Left cardiac atrium (tissue), 4 donors: ENCODE measurements at regions not wholly inside any gene's neighbourhood (a gene's known extent, or its start where the extent isn't known, plus 50 kb on each side); places are given as distances from the start of the nearest gene placed in this dataset.

Experiments
- ATAC-seq, 2 donors: fragments of 200-7000 bp; cut with Tn5 transposase; one replicate each; pipeline ENCODE4 v1.9.1; 2020; ENCODE audit warnings: mild to moderate bottlenecking in 2 of 2, moderate library complexity in 2 of 2
- DNase-seq: peaks from one replicate; pipeline ENCODE4 v3.0.0-alpha.2; 2020
- intact Hi-C, 2 donors: fragments of 100-400 bp; cut with DNase I; formaldehyde crosslinking; loops; one replicate each; pipeline versions ENCODE4 v1.14.1 to v1.15.1; 2022 to 2023
- donor health status: DM: no; HTN: yes; CAD: no.
- donor health status: DM: no; HTN: yes; CAD: no; lungs with severe emphysema.
- donor health status: DM: yes; HTN: yes; CAD: no.
- donor health status: Dilated cardiomyopathy.

DNA sequence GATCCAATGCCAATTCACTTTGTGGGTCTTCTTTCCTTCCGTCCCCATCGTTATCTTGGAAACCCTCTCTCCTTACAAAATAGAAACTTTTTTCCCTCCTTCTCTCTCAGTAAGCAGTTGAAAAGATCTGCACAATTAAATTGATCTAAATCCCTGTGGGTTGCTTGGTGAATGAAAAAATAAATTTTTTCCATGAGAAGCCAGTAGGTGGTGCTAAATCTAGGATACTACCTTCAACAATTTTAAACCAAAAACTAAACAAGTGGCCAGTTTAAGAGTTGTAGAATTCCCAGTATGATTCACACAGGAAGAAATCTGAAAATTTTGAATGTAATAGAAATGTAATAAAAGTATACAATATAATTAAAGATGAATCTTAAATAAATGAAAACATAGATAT, 990.3 kb upstream of the ZNF722 start:
- no peak for ATAC-seq
- intact Hi-C loops: loop anchor here in 1 of 2 donors (5.0 kb wide), 1 partner anchor 1609 kb away; no protein-coding TSS in a partner anchor
- DNase-seq: no peak

- intact Hi-C loops: loop anchor here (5.0 to 10.0 kb wide), 2 partner anchors 1608 to 1615 kb away; no protein-coding TSS in a partner anchor
- DNase-seq (no peak), ATAC-seq (no peak)
Measured at GRCh38 chr7:63009771-63010170, 988.9 kb upstream of the ZNF722 start.

GRCh38 chr7:63012633-63013183, 985.9 kb upstream of the ZNF722 start:
- intact Hi-C loops: loop anchor here in 1 of 2 donors (10.0 kb wide), 1 partner anchor 1612 kb away; no protein-coding TSS in a partner anchor
- ATAC-seq (no peak), DNase-seq (no peak)

- ATAC-seq (no peak), DNase-seq (no peak)
- intact Hi-C loops: loop anchor here in 1 of 2 donors (10.0 kb wide), 1 partner anchor 1610 kb away; no protein-coding TSS in a partner anchor
Measured at GRCh38 chr7:63014792-63015191, 983.9 kb upstream of the ZNF722 start.

GRCh38 chr7:63023182-63023787, 975.4 kb upstream of the ZNF722 start:
- intact Hi-C loops: no loop called here
- DNase-seq: no peak
- ATAC-seq: no peak

- DNase-seq (no peak), ATAC-seq (no peak)
- intact Hi-C loops: no loop called here
Measured at GRCh38 chr7:63024446-63024845, 974.2 kb upstream of the ZNF722 start.

DNA sequence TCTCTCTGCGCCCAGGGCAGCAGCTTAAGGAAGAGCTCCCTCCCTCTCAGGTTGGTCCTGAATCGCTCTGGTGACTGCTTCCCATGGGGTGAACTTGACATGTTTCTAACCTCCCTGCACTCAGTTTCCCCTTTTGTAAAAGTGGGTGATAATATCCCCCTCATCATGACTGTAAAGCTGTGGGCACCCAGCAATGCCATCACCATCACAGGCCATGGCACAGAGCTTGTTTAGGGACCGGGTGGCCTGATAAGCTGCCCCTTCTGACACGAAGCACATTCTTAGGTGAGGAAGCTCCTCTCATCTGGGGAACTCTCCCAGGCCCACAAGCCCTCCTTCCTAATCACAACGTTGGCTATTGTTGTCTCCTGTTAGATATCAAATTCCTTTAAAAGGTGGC, 972.8 kb upstream of the ZNF722 start:
- DNase-seq (no peak), ATAC-seq (no peak)
- intact Hi-C loops: no loop called here

DNA sequence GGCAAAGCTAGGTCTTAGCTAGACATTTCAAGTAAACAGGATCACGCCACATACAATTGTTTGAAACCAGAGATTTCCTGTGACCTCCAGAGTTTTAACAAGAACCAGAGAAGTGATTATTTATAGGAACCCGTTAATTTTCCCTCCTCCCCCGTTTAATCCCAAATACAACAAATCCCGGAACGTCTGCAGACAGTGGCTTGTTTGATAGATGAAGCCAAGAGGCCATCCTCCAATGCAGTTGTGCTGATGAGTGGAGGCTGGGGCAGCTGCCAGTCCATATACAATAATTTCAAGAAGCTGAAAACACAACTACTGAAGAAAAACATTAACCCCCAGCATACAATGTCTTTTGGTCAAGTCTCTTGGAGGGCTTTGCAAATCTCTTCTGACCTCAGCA, 971.6 kb upstream of the ZNF722 start:
- no peak for DNase-seq
- no peak for ATAC-seq
- intact Hi-C loops: no loop called here

GRCh38 chr7:63028376-63029206, 970.1 kb upstream of the ZNF722 start:
- intact Hi-C loops: no loop called here

GRCh38 chr7:63029207-63029522, 969.5 kb upstream of the ZNF722 start:
- ATAC-seq (no peak), DNase-seq (no peak)
- intact Hi-C loops: no loop called here

More at GRCh38 chr7:63028376-63029206, 970.1 kb upstream of the ZNF722 start:
- DNase-seq (no peak), ATAC-seq (no peak)

DNA sequence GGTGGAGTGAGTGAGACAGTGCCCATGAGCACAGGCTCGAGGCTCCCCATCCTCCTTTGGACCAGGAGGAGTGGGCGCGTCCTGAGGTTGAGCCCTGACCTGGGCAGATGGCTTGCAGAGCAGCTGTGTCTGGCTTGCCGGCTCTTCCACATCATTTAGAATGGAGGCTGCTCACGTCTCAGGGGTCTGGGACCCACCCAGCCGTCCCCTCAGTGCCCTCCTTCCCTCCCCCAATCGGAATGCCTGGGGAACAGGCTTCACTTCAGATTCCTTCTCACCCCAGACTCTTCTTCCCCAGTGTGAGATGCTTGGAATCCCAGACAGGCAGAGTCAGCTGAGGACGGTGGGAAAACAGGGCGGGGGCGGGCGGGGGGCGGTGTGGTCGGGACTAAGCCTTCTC, 968.6 kb upstream of the ZNF722 start:
- no peak for ATAC-seq
- intact Hi-C loops: no loop called here
- DNase-seq: no peak

DNA sequence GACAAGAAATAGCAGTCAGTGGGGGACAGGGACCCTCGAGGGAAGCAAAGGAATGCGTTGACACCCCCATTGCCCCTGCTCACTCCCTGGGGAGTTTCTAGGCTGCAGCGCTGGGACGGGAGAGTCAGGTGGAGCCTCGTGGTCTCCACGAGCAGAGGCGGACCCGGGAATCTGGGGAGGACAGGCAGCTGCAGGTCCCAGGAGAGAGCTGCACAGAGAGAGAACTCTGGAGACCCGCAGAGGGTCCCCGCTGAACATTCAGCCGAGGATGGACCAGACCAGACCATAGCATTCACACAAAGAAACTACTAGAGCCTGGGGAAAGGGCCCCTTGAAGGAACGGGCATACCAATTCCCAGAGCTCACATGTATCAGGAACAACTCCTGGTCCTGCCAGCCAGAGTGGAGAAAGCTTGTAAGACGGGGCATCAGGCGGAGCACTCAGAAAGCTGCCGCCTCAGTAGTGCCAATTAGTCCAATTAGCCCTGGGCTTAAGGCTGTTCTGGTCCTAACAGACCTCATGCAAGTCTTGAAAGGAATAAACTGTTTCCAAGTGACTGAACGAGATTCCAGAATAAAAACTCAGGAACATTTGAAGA, 966.7 kb upstream of the ZNF722 start:
- intact Hi-C loops: no loop called here
- ATAC-seq (no peak), DNase-seq (no peak)

DNA sequence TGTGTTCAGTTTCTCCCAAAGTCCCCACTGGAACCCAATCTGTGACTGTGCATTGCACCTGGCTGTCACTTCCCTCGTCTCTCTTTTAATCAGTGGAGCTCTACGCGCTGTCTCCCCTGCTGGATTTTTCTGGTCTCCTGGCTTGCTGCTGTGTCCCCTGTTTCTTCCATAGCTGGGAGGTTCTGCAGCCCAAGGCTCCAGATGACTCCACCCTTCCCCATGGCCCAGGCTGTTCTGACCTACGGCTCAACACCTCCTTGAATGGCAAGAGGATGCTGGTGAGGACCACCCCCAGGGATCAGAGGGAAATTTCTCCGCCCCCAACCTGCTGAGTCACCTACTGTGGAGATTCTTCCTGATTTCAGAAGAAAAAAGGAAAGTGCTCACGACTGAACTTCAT, 961.4 kb upstream of the ZNF722 start:
- ATAC-seq (no peak), DNase-seq (no peak)
- intact Hi-C loops: no loop called here

- no peak for DNase-seq
- intact Hi-C loops: no loop called here
- no peak for ATAC-seq
Measured at GRCh38 chr7:63038987-63039386, 959.7 kb upstream of the ZNF722 start.

DNA sequence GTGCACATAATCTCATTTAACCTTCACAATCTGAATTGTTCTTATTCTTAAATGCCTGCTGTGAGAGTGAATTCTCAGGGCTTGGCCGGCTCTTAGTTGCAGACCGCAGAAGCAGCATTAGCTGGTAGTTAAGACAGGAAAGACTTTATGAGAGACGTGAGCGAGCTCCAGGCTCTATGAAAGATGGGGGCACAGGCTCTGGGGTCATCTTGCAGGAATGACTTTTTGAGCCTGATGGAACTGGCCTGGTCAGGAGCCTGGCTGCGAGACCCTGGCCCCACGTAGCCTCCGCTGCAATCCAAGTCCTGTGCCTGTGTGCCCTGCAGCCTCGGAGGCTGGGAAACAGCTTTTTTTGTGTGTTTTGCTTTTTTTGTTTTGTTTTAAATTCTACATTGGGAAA, 958.8 kb upstream of the ZNF722 start:
- intact Hi-C loops: no loop called here
- no peak for DNase-seq
- ATAC-seq: no peak

DNA sequence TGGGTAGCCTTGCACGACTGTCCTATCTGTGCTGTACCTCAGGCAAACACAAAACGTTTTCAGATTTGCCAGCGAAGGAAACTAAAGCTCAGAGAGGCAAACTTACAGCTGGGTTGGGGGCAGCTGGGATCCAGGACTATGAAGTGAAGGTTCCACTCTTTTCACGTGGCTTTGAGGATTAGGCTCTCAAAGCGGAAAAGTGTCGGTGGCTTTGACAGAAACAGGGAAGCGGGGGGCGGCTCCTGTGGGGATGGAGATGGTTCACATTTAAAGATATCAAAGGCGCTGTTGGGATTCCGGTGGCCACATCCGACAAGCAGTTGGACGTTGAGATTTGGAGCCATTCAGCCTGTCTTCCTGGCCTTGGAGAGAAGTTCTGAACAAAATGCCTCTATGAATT, 958.3 kb upstream of the ZNF722 start:
- ATAC-seq (no peak), DNase-seq (no peak)

DNA sequence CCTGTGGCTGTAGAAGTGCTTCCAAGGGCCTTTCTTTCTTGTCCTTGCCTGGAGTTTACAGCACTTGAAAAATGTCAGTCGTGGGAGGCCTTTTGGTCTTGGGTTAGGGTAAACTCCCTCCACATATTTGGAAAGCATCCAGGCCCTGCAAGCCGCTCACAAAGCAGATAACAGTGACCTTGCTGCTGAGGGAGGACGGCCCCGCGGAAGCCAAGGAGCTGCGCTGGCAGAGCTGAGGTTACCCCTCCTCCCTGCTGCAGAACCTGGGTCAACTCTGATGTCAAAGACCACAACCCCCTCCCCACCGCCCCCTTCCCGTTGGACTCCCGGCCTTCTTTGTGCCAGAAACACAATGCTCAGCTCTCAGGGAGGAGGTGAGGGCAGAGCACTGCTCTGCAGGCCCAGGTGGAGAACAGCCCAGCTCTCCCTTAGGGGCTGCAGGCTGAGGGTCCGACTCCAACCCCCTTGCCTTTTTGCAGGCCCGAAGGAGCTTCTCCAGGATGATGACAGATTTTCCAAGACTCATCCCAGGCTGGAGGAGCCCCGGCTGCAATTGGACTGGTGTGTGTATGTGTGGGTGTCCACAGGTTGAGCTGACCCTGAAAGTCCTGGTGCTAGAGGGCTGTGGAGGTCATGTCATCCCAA, 957.6 kb upstream of the ZNF722 start:
- ATAC-seq: no peak
- intact Hi-C loops: no loop called here
- DNase-seq: no peak

More for the DNA sequence above, 958.3 kb upstream of the ZNF722 start:
- intact Hi-C loops: no loop called here

- intact Hi-C loops: no loop called here
- ATAC-seq (no peak), DNase-seq (no peak)
Measured at GRCh38 chr7:63041786-63042185, 956.9 kb upstream of the ZNF722 start.

DNA sequence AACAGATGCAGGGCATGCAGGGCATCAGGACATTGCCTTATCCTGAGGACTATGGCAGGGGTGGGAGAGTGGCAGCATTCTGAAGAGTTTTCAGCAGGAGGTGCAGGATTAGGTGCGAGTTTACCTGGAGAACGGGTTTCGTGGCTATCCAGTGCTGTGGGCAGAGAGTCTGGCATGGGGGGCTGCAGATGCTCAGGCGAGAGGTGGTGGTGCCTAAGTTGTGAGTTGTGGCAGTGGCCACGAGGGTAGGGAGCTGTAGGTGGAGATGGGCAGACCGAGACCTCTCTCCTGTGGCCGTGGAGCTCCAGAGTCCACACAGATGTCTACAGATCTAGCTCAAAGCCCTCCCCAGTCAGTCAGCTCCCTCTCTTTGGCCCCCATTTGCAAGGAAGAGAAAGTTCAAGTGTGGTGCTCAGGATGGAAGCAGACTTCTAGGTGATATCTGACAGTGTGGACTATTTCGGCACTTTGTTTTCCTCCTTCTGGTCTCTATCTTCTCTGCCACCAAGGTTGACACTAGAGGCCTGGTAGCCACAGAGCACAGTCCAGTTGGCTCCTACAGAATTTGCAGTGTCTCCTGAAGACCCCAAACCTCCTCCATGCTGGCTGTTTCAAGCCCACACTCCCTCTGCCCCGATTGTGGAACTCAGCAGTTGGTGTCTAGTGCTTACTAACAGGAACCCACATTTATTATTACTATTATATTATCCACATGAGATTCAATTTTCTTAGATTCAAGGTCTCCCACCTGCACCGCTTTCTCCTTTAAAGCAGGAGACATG, 955.7 kb upstream of the ZNF722 start:
- intact Hi-C loops: no loop called here
- no peak for DNase-seq
- no peak for ATAC-seq
